WTC11 (cell line): ENCODE measurements at regions not wholly inside any gene's neighbourhood (a gene's known extent, or its start where the extent isn't known, plus 50 kb on each side); places are given as distances from the start of the nearest gene placed in this dataset.

Source experiments
- ATAC-seq: fragments of 200-7000 bp; cut with Tn5 transposase; 2 replicates; pipeline ENCODE4 v1.10.0; 2021; ENCODE audit warnings: mild to moderate bottlenecking, moderate library complexity
- CTCF ChIA-PET: fragments of 300-600 bp; sonication (Branson Sonifier 250); formaldehyde crosslinking; loops from one replicate; lab custom pipeline; 2021; ENCODE audit warnings: antibody characterized with exemption; lab: Charles Lee
- POLR2A ChIA-PET: fragments of 350-600 bp; sonication (Branson Sonifier 250); formaldehyde crosslinking; loops from one replicate; lab custom pipeline; 2021; ENCODE audit warnings: antibody characterized with exemption; lab: Charles Lee
- DNase-seq: peaks from one replicate; pipeline ENCODE4 v3.0.0; 2021; ENCODE audit warnings: low spot score
- H3K27ac Mint-ChIP-seq: 2 replicates; pipeline ENCODE4 v1.8.0; 2021; ENCODE audit warnings: mixed read lengths
- H3K27me3 Mint-ChIP-seq: 2 replicates; pipeline ENCODE4 v1.8.0; 2021; ENCODE audit warnings: low read depth, mild to moderate bottlenecking, moderate library complexity, mixed read lengths
- H3K36me3 Mint-ChIP-seq: 2 replicates; pipeline ENCODE4 v1.8.0; 2021; ENCODE audit warnings: mixed read lengths
- H3K4me1 Mint-ChIP-seq: 2 replicates; pipeline ENCODE4 v1.8.0; 2022; ENCODE audit warnings: mixed read lengths
- H3K4me3 Mint-ChIP-seq: 2 replicates; pipeline ENCODE4 v1.8.0; 2021; ENCODE audit warnings: mild to moderate bottlenecking, moderate library complexity, mixed read lengths
- H3K9me3 Mint-ChIP-seq: 2 replicates; pipeline ENCODE4 v1.8.0; 2021; ENCODE audit warnings: mixed read lengths
- ATF1 ChIP-seq: sonication (generic); formaldehyde crosslinking; IDR thresholded peaks from 2 replicates; pipeline ENCODE4 v1.8.1; 2023; ENCODE audit warnings: mild to moderate bottlenecking, moderate library complexity, missing genetic modification reagents
- CREB1 ChIP-seq: sonication (generic); formaldehyde crosslinking; IDR thresholded peaks from 2 replicates; pipeline ENCODE4 v1.8.0; 2023; ENCODE audit warnings: mild to moderate bottlenecking, missing genetic modification reagents
- E2F5 ChIP-seq: sonication (generic); formaldehyde crosslinking; IDR thresholded peaks from 2 replicates; pipeline ENCODE4 v1.8.1; 2022; ENCODE audit warnings: mild to moderate bottlenecking, moderate library complexity, missing genetic modification reagents
- EMX1 ChIP-seq: fragments of 250-450 bp; sonication (Bioruptor Pico); IDR thresholded peaks from 2 replicates; pipeline ENCODE4 v1.8.0; 2021; ENCODE audit warnings: mild to moderate bottlenecking
- FOXP1 ChIP-seq: sonication (generic); formaldehyde crosslinking; IDR thresholded peaks from 2 replicates; pipeline ENCODE4 v1.8.0; 2022; ENCODE audit warnings: missing genetic modification reagents, mild to moderate bottlenecking, moderate library complexity, borderline replicate concordance
- GABPB1 ChIP-seq: sonication (generic); formaldehyde crosslinking; IDR thresholded peaks from 2 replicates; pipeline ENCODE4 v1.8.1; 2023; ENCODE audit warnings: mild to moderate bottlenecking, missing genetic modification reagents
- GRHL2 ChIP-seq: fragments of 250-450 bp; sonication (Bioruptor Pico); IDR thresholded peaks from 2 replicates; pipeline ENCODE4 v1.8.0; 2022; ENCODE audit warnings: mild to moderate bottlenecking, moderate library complexity; ENCODE audit not compliant: insufficient replicate concordance, severe bottlenecking
- GTF2I ChIP-seq: fragments of 250-450 bp; sonication (Bioruptor Pico); conservative IDR thresholded peaks from 2 replicates; pipeline ENCODE4 v1.4.0; 2021; ENCODE audit warnings: mild to moderate bottlenecking
- IRF2 ChIP-seq: sonication (generic); formaldehyde crosslinking; IDR thresholded peaks from 2 replicates; pipeline ENCODE4 v1.8.0; 2022; ENCODE audit warnings: low read depth, missing genetic modification reagents, borderline replicate concordance
- JUN ChIP-seq: sonication (generic); formaldehyde crosslinking; IDR thresholded peaks from 2 replicates; pipeline ENCODE4 v1.8.0; 2023; ENCODE audit warnings: mild to moderate bottlenecking, missing genetic modification reagents
- RELA ChIP-seq: sonication (generic); formaldehyde crosslinking; IDR thresholded peaks from 2 replicates; pipeline ENCODE4 v1.8.1; 2022; ENCODE audit warnings: missing genetic modification reagents, mild to moderate bottlenecking, borderline replicate concordance
- SMAD3 ChIP-seq: sonication (generic); formaldehyde crosslinking; IDR thresholded peaks from 2 replicates; pipeline ENCODE4 v1.8.0; 2022; ENCODE audit warnings: missing genetic modification reagents, mild to moderate bottlenecking, borderline replicate concordance
- SP1 ChIP-seq: sonication (generic); formaldehyde crosslinking; conservative IDR thresholded peaks from 2 replicates; pipeline ENCODE4 v1.8.1; 2022; ENCODE audit warnings: missing genetic modification reagents
- TCF7 ChIP-seq: sonication (generic); formaldehyde crosslinking; IDR thresholded peaks from 2 replicates; pipeline ENCODE4 v1.8.0; 2022; ENCODE audit warnings: mild to moderate bottlenecking, low read depth, missing genetic modification reagents, moderate library complexity
- ZNF425 ChIP-seq: fragments of 250-450 bp; sonication (Bioruptor Pico); conservative IDR thresholded peaks from 2 replicates; pipeline ENCODE4 v1.9.0; 2021; ENCODE audit warnings: mild to moderate bottlenecking
- TF ChIP-seq, protein P1 (sequence below): sonication (generic); formaldehyde crosslinking; IDR thresholded peaks from 2 replicates; pipeline ENCODE4 v1.8.1; 2023; ENCODE audit warnings: mild to moderate bottlenecking, missing genetic modification reagents, borderline replicate concordance
- TF ChIP-seq, protein P2 (sequence below): fragments of 250-450 bp; sonication (Bioruptor Pico); IDR thresholded peaks from 2 replicates; pipeline ENCODE4 v1.9.0; 2021; ENCODE audit warnings: moderate library complexity, mild to moderate bottlenecking, inconsistent platforms, borderline replicate concordance
- TF ChIP-seq, protein P3 (sequence below): sonication (generic); formaldehyde crosslinking; IDR thresholded peaks from 2 replicates; pipeline ENCODE4 v1.8.1; 2023; ENCODE audit warnings: mild to moderate bottlenecking, moderate library complexity, missing genetic modification reagents
- TF ChIP-seq, protein P4 (sequence below): sonication (generic); formaldehyde crosslinking; IDR thresholded peaks from 2 replicates; pipeline ENCODE4 v1.8.1; 2023; ENCODE audit warnings: mild to moderate bottlenecking, missing genetic modification reagents, moderate library complexity

- Mint-ChIP-seq H3K4me3 (no peak overlapping the region), H3K27me3 (no peaks in the 10 kb centered on the region), H3K9me3 (peaks cover 15% of the 10 kb centered on the region), H3K4me1 (no peaks in the 10 kb centered on the region), H3K27ac (no peak overlapping the region), H3K36me3 (peaks cover 2% of the 10 kb centered on the region)
- CTCF ChIA-PET, result interaction anchor here (0.6 kb wide), 1 partner anchor 351 kb away, joined by 3 read pairs; no protein-coding TSS in a partner anchor
- DNase-seq, result no peak
- TF ChIP-seq, protein P1, sequence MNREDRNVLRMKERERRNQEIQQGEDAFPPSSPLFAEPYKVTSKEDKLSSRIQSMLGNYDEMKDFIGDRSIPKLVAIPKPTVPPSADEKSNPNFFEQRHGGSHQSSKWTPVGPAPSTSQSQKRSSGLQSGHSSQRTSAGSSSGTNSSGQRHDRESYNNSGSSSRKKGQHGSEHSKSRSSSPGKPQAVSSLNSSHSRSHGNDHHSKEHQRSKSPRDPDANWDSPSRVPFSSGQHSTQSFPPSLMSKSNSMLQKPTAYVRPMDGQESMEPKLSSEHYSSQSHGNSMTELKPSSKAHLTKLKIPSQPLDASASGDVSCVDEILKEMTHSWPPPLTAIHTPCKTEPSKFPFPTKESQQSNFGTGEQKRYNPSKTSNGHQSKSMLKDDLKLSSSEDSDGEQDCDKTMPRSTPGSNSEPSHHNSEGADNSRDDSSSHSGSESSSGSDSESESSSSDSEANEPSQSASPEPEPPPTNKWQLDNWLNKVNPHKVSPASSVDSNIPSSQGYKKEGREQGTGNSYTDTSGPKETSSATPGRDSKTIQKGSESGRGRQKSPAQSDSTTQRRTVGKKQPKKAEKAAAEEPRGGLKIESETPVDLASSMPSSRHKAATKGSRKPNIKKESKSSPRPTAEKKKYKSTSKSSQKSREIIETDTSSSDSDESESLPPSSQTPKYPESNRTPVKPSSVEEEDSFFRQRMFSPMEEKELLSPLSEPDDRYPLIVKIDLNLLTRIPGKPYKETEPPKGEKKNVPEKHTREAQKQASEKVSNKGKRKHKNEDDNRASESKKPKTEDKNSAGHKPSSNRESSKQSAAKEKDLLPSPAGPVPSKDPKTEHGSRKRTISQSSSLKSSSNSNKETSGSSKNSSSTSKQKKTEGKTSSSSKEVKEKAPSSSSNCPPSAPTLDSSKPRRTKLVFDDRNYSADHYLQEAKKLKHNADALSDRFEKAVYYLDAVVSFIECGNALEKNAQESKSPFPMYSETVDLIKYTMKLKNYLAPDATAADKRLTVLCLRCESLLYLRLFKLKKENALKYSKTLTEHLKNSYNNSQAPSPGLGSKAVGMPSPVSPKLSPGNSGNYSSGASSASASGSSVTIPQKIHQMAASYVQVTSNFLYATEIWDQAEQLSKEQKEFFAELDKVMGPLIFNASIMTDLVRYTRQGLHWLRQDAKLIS (CRISPR knock-in tag), result no peak
- no peak for TF ChIP-seq SP1 (CRISPR knock-in tag)
- TF ChIP-seq, protein P2, sequence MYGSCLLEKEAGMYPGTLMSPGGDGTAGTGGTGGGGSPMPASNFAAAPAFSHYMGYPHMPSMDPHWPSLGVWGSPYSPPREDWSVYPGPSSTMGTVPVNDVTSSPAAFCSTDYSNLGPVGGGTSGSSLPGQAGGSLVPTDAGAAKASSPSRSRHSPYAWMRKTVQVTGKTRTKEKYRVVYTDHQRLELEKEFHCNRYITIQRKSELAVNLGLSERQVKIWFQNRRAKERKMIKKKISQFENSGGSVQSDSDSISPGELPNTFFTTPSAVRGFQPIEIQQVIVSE (CRISPR knock-in tag), result no peak
- no peak for TF ChIP-seq SMAD3
- TF ChIP-seq E2F5 (CRISPR knock-in tag), result no peak
- TF ChIP-seq CREB1 (CRISPR knock-in tag), result no peak
- no peak for TF ChIP-seq ZNF425 (CRISPR knock-in tag)
- TF ChIP-seq ATF1 (CRISPR knock-in tag), result no peak
- TF ChIP-seq JUN (CRISPR knock-in tag), result no peak
- no peak for TF ChIP-seq GABPB1 (CRISPR knock-in tag)
- no peak for TF ChIP-seq RELA
- TF ChIP-seq, protein P3, sequence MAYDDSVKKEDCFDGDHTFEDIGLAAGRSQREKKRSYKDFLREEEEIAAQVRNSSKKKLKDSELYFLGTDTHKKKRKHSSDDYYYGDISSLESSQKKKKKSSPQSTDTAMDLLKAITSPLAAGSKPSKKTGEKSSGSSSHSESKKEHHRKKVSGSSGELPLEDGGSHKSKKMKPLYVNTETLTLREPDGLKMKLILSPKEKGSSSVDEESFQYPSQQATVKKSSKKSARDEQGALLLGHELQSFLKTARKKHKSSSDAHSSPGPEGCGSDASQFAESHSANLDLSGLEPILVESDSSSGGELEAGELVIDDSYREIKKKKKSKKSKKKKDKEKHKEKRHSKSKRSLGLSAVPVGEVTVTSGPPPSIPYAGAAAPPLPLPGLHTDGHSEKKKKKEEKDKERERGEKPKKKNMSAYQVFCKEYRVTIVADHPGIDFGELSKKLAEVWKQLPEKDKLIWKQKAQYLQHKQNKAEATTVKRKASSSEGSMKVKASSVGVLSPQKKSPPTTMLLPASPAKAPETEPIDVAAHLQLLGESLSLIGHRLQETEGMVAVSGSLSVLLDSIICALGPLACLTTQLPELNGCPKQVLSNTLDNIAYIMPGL (CRISPR knock-in tag), result no peak
- TF ChIP-seq IRF2 (CRISPR knock-in tag), result no peak
- TF ChIP-seq GTF2I (CRISPR knock-in tag), result no peak
- TF ChIP-seq FOXP1 (CRISPR knock-in tag), result no peak
- no peak for TF ChIP-seq GRHL2 (CRISPR knock-in tag)
- no peak for TF ChIP-seq EMX1
- TF ChIP-seq, protein P4, sequence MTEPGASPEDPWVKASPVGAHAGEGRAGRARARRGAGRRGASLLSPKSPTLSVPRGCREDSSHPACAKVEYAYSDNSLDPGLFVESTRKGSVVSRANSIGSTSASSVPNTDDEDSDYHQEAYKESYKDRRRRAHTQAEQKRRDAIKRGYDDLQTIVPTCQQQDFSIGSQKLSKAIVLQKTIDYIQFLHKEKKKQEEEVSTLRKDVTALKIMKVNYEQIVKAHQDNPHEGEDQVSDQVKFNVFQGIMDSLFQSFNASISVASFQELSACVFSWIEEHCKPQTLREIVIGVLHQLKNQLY (CRISPR knock-in tag), result no peak
- TF ChIP-seq TCF7 (CRISPR knock-in tag), result no peak
- POLR2A ChIA-PET, result no interaction called here
- no peak for ATAC-seq
Measured at GRCh38 chr6:141211845-141212244, 920.9 kb upstream of the GJE1 start.
